Left renal pelvis (tissue), 4 donors: ENCODE measurements at regions not wholly inside any gene's neighbourhood (a gene's known extent, or its start where the extent isn't known, plus 50 kb on each side); places are given as distances from the start of the nearest gene placed in this dataset.
"Not testable (repeated sequence)": the region's sequence is repeated elsewhere in the genome, so short reads cannot be mapped to it uniquely, and the experiment has no call there.

Experiments used
- DNase-seq, 4 donors: peaks; one replicate each; pipeline ENCODE4 v3.0.0-alpha.2; 2013; ENCODE audit warnings: low read depth in 4 of 4, low spot score in 3 of 4

GRCh38 chr17:70510288-70510687, 341.0 kb downstream of the KCNJ2 start:
- DNase-seq = no peak

DNA sequence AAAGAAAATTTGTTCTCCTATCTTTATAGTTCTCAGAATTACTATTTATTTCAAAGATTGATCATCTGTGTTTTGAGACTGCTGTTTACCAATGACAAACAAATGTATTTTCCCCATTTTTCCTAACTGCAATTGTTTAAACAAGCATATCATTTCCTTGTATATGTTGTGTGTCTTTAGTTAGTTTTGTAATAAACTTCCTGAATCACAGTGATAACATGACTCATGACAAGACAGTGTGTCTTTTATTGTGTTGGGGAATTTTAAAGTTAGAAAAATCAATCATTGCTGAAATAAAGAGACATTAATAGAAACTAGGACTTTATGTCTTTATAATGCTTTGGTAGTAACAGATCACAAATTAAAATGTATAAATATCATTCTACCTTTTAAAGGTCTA, 348.5 kb downstream of the KCNJ2 start:
- no peak for DNase-seq

GRCh38 chr17:70519300-70519699, 350.0 kb downstream of the KCNJ2 start:
- no peak for DNase-seq

DNA sequence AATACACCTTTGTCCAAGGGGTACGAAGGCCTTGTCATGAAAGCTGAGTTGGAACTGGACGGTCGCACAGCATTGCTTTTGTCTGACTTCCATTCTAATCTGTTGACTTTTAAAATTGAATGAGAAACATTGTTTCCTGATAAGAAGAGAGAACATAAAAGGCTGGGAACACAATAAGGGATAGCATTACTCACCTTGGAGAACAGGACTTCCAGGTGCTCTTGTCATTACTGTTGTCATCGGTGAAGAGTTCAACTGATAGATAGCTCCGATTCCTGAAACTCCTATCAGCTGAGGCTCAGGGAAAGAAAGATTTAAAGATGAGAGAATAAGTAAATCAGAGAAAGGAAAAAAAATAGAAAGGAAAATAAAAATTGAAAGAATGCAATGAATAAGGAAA, 351.1 kb downstream of the KCNJ2 start:
- DNase-seq = no peak

- DNase-seq = no peak
Observed at GRCh38 chr17:70520956-70521355, 351.6 kb downstream of the KCNJ2 start.

- no peak for DNase-seq
Observed at GRCh38 chr17:70521821-70522256, 352.5 kb downstream of the KCNJ2 start.

DNA sequence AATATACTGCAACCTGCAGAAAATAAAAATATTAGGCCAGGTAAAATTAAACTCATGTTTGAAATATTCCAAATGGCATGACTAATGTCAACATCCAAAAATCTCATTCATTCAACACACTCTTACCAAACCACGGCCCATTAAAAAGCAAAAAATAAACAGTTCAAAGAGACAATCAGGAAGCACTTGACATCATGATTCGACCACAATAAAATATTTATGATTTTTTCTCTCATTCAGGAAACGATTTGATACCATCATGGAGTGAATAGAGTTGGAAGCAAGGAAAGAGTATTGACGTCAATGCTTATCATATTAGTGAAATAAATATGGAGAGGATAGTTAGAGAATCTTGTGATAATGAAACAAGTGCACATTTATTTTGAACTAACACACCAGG, 354.1 kb downstream of the KCNJ2 start:
- DNase-seq = no peak

DNA sequence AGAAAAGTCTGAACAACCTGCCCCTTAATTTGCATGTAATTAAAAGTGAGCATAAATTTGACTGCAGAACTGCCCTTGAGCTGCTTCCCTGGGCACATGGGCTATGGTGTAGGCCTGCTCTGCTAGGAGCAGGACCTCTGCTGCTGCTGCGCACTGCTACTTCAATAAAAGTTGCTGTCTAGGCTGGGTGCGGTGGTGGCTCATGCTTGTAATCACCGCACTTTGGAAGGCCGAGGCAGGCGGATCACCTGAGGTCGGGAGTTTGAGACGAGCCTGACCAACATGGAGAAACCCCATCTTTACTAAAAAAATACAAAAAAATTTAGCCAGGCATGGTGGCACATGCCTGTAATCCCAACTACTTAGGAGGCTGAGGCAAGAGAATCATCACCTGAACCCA, 355.7 kb downstream of the KCNJ2 start:
- DNase-seq = not testable (repeated sequence)

DNA sequence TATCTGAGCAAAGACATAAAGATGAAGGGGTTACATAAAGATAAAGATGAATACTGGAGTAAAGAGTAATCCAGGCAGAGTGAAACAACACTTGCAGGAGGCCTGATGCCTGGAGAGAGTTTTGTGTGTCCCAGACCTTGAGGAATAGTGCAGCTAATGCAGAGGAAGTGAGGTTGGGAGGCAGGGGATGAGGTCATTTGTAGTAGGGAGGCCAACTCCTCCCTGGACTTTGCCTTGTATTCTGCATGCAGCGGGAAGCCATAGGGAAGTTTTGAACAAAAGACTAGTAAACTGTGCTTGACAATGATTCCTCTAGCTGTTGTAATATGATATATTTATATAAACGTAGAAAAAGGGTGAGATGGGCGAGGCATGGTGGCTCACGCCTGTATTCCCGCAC, 356.6 kb downstream of the KCNJ2 start:
- DNase-seq = no peak

DNA sequence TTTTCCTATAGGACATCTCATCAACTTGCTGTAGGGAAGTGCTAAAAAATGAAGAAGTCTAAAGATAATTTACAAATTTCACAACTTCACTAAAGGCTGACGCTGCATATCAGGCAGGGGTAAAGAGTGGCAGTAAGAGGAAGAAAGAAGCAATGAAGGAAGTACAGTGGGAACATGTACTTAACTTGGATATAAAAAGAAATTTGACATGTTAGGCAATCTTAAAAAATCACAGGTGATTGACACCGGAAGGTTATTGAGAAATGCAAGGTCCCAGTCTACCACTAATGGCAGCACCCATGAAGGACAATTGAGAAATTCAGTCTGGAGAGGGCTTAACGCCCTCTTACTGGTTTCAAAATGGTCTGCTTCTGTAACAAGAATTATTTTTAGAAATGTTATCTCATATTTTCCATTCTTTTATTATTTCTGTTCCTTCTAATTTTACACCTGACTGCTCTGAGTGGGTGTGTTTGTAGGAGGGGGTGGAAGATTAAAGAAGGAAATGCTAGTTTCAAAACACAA, 358.1 kb downstream of the KCNJ2 start:
- DNase-seq = no peak

DNA sequence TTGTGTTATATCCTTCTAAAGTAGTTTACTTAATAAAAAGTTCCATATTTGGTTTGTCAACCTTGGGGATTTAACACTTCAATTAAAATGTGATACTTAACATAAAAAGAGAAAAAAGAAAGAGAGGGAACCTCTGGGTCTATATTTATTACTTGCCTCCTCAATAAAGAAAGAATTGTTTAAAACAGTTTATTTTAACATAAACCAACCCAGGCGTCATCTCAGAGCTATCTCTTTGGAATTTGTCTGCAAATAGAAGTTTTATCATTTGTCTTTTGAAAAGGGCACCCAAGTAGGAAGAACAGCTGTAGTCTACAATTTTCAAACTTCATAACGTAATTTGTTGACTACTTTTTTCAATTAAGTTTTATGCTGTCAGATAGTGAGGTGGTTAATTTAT, 364.1 kb downstream of the KCNJ2 start:
- no peak for DNase-seq

DNA sequence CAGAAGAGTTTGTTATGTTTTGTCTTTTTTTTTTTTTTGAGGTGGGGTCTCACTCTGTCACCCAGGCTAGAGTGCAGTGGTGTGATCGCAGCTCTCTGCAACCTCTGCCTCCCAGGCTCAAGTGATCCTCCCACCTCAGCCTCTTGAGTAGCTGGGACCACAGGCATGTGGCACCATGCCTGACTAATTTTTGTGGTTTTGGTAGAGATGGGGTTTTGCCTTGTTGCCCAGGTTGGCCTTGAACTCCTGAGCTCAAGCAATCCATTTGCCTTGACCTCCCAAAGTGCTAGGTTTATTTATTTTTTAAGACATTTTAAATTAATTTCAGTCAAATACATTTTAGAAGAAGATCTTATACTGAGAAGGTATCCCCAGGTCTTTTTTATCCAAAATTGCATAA, 366.7 kb downstream of the KCNJ2 start:
- no peak for DNase-seq

DNA sequence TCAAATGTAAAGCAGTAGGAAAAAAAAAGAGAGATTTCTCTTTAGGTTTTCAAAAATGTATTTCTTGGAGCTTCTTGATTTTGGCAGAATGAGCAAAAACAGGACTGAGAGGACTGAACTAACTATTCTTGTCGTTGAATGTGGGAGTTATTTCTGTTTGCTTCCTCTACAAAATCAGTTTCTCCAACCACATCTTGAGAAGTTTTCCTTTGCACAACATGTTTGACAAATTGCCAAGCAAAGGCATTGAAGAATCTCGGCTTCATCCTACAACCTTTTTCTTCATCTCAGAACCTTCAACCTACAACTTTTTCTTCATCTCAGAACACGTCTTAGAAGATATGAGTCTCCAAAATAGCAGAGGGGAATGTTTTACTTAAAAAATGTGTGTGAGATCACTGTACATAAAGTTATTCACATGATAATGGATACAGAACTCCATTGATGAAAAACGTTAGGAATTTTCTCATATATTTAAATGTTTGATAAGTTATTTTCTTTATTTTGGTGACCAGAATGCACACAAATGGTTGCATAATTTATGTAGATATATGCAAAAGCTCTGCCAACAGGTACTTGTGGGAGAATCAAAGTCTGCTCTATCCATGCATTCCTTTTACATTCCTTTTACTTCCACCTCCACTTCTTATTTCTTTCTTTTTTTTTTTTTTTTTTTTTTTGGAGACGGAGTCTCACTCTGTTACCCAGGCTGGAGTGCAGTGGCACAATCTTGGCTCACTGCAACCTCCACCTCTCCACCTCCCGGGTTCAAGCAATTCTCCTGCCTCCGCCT, 370.0 kb downstream of the KCNJ2 start:
- DNase-seq = no peak

GRCh38 chr17:70542876-70543275, 373.5 kb downstream of the KCNJ2 start:
- DNase-seq = no peak

GRCh38 chr17:70544317-70544716, 375.0 kb downstream of the KCNJ2 start:
- DNase-seq = no peak

DNA sequence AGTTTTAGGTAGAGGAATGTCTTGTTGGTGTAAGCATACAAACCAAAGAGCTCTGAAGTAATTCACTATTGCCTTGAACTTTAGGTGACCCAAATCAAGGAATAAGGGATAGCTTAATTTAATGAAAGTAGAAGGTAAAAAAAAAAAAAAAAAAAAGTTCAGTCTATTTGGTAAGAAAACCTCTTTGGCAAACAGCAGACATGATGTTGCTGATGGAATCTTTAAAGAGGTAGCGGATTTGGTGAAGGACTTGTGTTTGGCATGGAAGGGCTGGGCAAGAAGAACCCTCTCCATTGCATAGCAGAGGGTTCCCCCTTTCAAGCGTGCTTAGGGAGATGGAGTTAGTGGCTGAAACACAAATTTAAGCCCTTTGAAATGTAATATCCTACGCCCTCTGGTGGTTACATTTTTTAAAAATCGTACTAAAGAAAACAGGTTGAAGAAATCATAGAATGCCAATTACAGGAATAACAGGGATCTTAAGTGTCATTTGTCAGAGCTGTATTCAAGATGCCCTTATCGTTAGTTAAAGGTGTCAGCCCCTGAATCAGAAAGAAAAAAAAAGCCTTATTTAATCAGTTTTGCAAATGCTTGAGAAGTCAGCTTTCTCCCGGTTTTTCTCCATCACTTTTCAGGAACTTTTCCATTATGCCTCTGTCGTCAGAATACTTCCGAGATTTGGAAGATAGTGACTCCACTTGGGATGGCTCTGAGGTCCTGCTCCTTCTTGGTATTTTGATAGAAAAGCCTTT, 383.1 kb downstream of the KCNJ2 start:
- DNase-seq = peak in 3 of 4 donors; percentile 12 to 44 (median 14)

- DNase-seq = no peak
Observed at GRCh38 chr17:70552982-70553334, 383.6 kb downstream of the KCNJ2 start.

- no peak for DNase-seq
Observed at GRCh38 chr17:70555723-70556122, 386.4 kb downstream of the KCNJ2 start.

DNA sequence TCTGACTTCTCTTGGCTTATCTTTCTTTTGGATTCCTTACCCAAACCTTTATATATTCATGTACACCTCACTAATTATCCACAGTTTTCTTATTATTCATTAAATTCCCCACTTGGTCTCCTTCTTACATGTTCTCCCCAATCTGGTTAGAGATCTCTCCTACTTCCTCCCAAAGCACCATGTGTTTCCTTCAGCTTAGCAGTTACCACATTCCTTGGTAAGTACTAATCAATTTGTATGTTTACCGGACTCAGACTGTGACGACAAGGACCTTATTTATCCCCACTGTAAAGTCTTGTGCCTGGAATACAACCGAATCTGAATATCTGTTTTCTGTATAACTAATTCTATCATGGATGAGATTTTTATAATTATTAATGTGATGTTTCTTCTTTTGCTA, 389.5 kb downstream of the KCNJ2 start:
- no peak for DNase-seq

DNA sequence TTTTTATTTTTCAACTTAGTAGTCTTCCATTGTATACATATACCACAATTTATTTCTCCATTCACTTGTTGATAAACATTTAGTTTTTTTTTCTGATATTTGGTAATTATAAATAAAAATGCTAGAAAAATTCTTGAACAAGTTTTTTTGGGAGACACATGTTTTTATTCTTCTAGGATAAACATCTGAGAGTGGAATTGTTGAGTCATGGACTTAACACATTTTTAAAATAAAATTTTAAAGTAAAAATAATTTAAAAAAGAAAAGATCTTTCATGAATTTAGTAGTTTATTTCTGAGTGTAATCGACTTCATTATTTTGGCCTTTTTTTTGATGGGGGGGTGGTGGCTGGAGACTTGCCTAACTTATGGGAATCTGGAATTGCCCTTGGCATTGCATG, 391.1 kb downstream of the KCNJ2 start:
- DNase-seq = no peak

DNA sequence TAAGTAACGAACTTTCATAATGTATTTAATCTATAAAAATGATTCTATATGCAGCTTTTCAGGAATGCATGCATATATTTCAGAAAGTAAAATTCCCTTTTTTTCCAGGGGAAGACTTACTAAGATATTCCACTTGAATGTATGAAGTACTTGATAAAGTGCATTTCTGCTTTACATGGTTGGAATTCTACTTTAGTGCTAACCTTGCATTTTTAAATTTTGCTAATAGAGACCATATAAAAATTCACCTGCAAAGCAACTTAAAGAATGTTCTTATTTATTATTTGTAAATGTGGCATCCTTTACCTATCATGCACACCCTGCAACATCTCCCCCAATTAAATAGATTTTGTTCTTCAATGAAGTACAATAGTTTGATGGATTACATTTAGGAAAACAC, 392.8 kb downstream of the KCNJ2 start:
- DNase-seq = no peak

GRCh38 chr17:70563281-70563820, 394.0 kb downstream of the KCNJ2 start:
- no peak for DNase-seq
